Body of pancreas (tissue), 4 donors: ENCODE measurements at regions not wholly inside any gene's neighbourhood (a gene's known extent, or its start where the extent isn't known, plus 50 kb on each side); places are given as distances from the start of the nearest gene placed in this dataset.

ENCODE experiments used
- ATAC-seq: fragments of 150-250 bp; one replicate; pipeline ENCODE4 v1.9.1; 2016
- DNase-seq, 4 donors: peaks; one replicate each; pipeline ENCODE4 v3.0.0-alpha.2; 2019
- H3K27ac ChIP-seq, 4 donors: fragments of 200-600 bp; sonication (generic); 1 replicate in 3 of 4; 2 replicates in 1 of 4; pipeline versions ENCODE4 v1.5.1 to v1.6.1; 2016 to 2019; ENCODE audit warnings: mild to moderate bottlenecking in 1 of 4, mixed read lengths in 1 of 4, moderate library complexity in 1 of 4
- H3K27me3 ChIP-seq, 2 donors: fragments of 200-600 bp; sonication (generic); one replicate each; pipeline ENCODE4 v1.6.0; 2016; ENCODE audit warnings: mild to moderate bottlenecking in 1 of 2
- H3K36me3 ChIP-seq, 2 donors: fragments of 200-600 bp; sonication (generic); replicated peaks in 1 of 2; 2 replicates each; pipeline ENCODE4 v1.5.1; 2016; ENCODE audit warnings: low read depth in 2 of 2; ENCODE audit not compliant: insufficient read depth in 1 of 2
- H3K4me1 ChIP-seq: fragments of 200-600 bp; sonication (generic); one replicate; pipeline ENCODE4 v1.6.0; 2016
- H3K4me3 ChIP-seq, 2 donors: fragments of 200-600 bp; sonication (generic); 1 replicate in 1 of 2; 2 replicates in 1 of 2; pipeline ENCODE4 v1.5.1; 2016 to 2019
- H3K9me3 ChIP-seq, 3 donors: fragments of 200-600 bp; sonication (generic); 1 replicate in 2 of 3; 2 replicates in 1 of 3; pipeline ENCODE4 v1.5.1; 2016
- CTCF ChIP-seq, 7 experiments: fragments of 450-650 bp in 4 of 7; fragments of 200-600 bp in 3 of 7; sonication (generic) in 3 of 7; IDR thresholded peaks; one replicate each; pipeline ENCODE4 v1.5.1; 2016 to 2019; ENCODE audit warnings: antibody characterized with exemption in 7 of 7
- POLR2A ChIP-seq, 3 donors: fragments of 450-650 bp; IDR thresholded peaks; one replicate each; pipeline ENCODE4 v1.6.1; 2016; ENCODE audit warnings: antibody characterized with exemption in 3 of 3, mild to moderate bottlenecking in 2 of 3
- WGBS, 2 donors: methylation state at CpG; one replicate each; pipeline ENCODE4 v1.1.5; 2017; 5-methylcytosine and 5-hydroxymethylcytosine counted together
- intact Hi-C: fragments of 100-400 bp; cut with DNase I; formaldehyde crosslinking; loops from one replicate; pipeline ENCODE4 v1.15.1; 2023

- TF ChIP-seq POLR2A (IDR thresholded peaks at IDR 0.05) (no peak), CTCF (IDR thresholded peaks at IDR 0.05) (no peak)
- ATAC-seq (no peak), DNase-seq (no peak)
- 83 to 84% methylated on average over 4 of the region's 4 CpGs for WGBS, 2 donors
- Histone ChIP-seq H3K9me3 (no peaks in the 10 kb centered on the region), H3K27ac (no peak overlapping the region), H3K4me1 (no peaks in the 10 kb centered on the region), H3K36me3 (no peaks in the 10 kb centered on the region), H3K27me3 (no peaks in the 10 kb centered on the region), H3K4me3 (no peak overlapping the region)
- intact Hi-C loops = no loop called here
Measured at GRCh38 chr10:63077800-63078199, 55.3 kb upstream of the NRBF2 start.

- no peak overlapping the region for H3K27ac ChIP-seq
- no peaks in the 10 kb centered on the region for H3K36me3 ChIP-seq
- no peak for DNase-seq
- intact Hi-C loops = no loop called here
- no peaks in the 10 kb centered on the region for H3K9me3 ChIP-seq
- WGBS, 2 donors = 62 to 65% methylated on average over 5 to 11 of the region's 11 CpGs
- no peak overlapping the region for H3K4me3 ChIP-seq
- H3K4me1 ChIP-seq = no peaks in the 10 kb centered on the region
- H3K27me3 ChIP-seq = no peaks in the 10 kb centered on the region
- no peak for ATAC-seq
- TF ChIP-seq CTCF (IDR thresholded peaks at IDR 0.05) = no peak
- no peak for TF ChIP-seq POLR2A (IDR thresholded peaks at IDR 0.05)
Measured at GRCh38 chr10:63072951-63073350, 60.2 kb upstream of the NRBF2 start.

GRCh38 chr10:63071145-63071544, 62.0 kb upstream of the NRBF2 start:
- H3K27me3 ChIP-seq = no peaks in the 10 kb centered on the region
- H3K4me1 ChIP-seq = no peaks in the 10 kb centered on the region
- H3K36me3 ChIP-seq = no peaks in the 10 kb centered on the region
- WGBS, 2 donors = 75 to 76% methylated on average over 11 of the region's 11 CpGs
- H3K9me3 ChIP-seq = no peaks in the 10 kb centered on the region
- no peak overlapping the region for H3K27ac ChIP-seq
- H3K4me3 ChIP-seq = no peak overlapping the region
- intact Hi-C loops = no loop called here
- DNase-seq (no peak), ATAC-seq (no peak)
- TF ChIP-seq POLR2A (IDR thresholded peaks at IDR 0.05) (no peak), CTCF (IDR thresholded peaks at IDR 0.05) (no peak)

- no peak for ATAC-seq
- Histone ChIP-seq H3K4me1 (no peaks in the 10 kb centered on the region), H3K27ac (no peak overlapping the region), H3K36me3 (no peaks in the 10 kb centered on the region), H3K4me3 (no peak overlapping the region), H3K9me3 (no peaks in the 10 kb centered on the region), H3K27me3 (no peaks in the 10 kb centered on the region)
- WGBS, 2 donors = 25 to 43% methylated on average over 1 of the region's 1 CpG
- TF ChIP-seq POLR2A (IDR thresholded peaks at IDR 0.05) (no peak), CTCF (IDR thresholded peaks at IDR 0.05) (no peak)
- intact Hi-C loops = no loop called here
- no peak for DNase-seq
Measured at GRCh38 chr10:63069318-63069717, 63.8 kb upstream of the NRBF2 start.

GRCh38 chr10:63068246-63068645, 64.9 kb upstream of the NRBF2 start:
- Histone ChIP-seq H3K27ac (no peak overlapping the region), H3K4me3 (no peak overlapping the region), H3K9me3 (no peaks in the 10 kb centered on the region), H3K4me1 (no peaks in the 10 kb centered on the region), H3K36me3 (no peaks in the 10 kb centered on the region), H3K27me3 (no peaks in the 10 kb centered on the region)
- DNase-seq (no peak), ATAC-seq (no peak)
- TF ChIP-seq CTCF (IDR thresholded peaks at IDR 0.05) (no peak), POLR2A (IDR thresholded peaks at IDR 0.05) (no peak)
- WGBS, 2 donors = 62 to 69% methylated on average over 7 of the region's 7 CpGs
- intact Hi-C loops = no loop called here
